GM12872 (cell line): ENCODE measurements at regions not wholly inside any gene's neighbourhood (a gene's known extent, or its start where the extent isn't known, plus 50 kb on each side); places are given as distances from the start of the nearest gene placed in this dataset.

Experiments
- CTCF ChIP-seq: IDR thresholded peaks from 3 replicates; pipeline ENCODE4 v1.5.1; 2011; ENCODE audit warnings: low read depth, mild to moderate bottlenecking, low read length, moderate library complexity; ENCODE audit not compliant: insufficient read depth

DNA sequence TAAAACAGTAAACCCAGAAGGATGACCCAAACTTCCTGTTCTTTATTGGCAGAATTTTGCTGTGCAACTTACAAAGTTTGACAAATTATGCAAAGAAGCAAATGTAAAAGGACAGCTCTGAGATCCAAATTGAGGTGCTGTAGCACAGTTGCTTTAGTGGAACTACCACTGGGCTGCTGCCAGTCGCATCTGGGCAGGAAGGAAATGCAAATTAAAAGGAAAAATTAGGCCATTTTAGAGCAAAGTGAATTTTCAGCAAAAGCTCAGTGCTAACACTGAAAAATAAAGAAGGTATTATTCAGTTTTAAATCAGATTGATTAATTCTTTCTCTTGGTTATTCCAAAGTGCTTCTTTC is 104.5 kb downstream of the ZMAT3 start:
- no peak for TF ChIP-seq CTCF

DNA sequence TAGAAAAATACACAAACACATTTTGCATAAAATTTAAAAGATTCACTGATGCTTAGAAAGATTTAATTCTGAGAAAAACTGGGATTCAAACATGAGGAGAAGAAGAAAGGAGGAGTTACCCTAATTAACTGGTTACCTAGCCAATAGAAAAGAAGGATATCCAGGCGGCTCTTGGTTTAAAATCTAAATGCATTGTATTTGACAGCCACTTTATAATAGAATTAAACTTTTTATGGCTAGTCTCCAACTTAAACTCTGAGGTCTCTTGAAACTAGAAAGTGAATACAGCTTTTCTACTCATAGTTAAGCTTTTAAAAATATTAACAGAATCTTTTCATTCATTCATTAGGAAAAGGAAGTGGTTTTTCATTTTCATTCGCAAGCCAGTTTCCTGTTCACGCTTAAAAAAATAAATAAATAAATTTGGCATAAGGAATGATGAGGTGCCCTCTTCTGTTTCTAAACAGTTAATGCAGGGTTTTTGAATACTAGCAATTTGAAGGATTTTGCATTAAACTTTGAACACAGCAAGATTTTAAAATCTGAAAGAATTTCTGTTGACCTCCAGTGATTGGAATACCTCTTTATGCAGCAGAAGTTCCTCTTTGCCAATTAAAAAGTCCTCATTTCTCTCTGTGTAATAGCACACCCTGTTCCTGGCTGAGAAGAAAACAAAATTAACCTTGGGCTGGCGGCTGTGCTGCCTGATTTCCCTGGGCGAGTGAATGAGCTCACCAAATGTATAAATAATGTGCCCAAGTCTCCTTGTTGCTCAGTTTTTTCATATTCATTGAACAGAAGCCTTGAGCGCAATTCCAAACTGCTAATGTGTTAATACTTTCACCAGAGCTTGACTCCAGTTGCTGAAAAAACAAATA is 105.1 kb downstream of the ZMAT3 start:
- peak; percentile 42; the same call in 1 of the 3 replicates for TF ChIP-seq CTCF

DNA sequence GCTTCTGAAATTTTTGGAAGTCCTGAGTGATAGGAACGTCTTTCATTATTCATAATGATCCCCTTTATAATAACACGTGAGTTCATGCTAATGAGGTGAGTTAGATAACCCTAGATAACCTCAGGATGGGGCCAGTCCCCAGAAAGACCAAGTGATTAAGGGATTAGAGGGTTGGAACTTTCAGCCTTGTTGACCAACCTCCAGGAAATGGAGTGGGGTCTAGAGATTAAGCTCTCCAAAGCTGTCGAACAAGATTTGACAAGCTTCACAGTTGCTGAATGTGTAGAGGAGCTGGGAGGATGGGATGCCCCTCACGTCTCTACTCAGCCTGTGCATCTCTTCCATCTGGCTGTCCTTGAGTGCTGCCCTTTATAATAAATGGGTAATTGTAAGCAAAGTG is 107.1 kb downstream of the ZMAT3 start:
- no peak for TF ChIP-seq CTCF

- TF ChIP-seq CTCF = no peak
Observed at GRCh38 chr3:178960918-178961317, 110.7 kb downstream of the ZMAT3 start.

GRCh38 chr3:178960181-178960580 is 111.4 kb downstream of the ZMAT3 start:
- no peak for TF ChIP-seq CTCF

- TF ChIP-seq CTCF = no peak
Observed at GRCh38 chr3:178950676-178951075, 120.9 kb downstream of the ZMAT3 start.

- TF ChIP-seq CTCF = no peak
Observed at GRCh38 chr3:178949896-178950295, 121.7 kb downstream of the ZMAT3 start.
